Activated CD8-positive, alpha-beta memory T cell treated with anti-CD3 and anti-CD28 coated beads for 24 hours (primary cell): ENCODE measurements at regions not wholly inside any gene's neighbourhood (a gene's known extent, or its start where the extent isn't known, plus 50 kb on each side); places are given as distances from the start of the nearest gene placed in this dataset.

Source experiments
- DNase-seq: peaks from one replicate; pipeline ENCODE4 v3.0.0-alpha.2; 2020

DNA sequence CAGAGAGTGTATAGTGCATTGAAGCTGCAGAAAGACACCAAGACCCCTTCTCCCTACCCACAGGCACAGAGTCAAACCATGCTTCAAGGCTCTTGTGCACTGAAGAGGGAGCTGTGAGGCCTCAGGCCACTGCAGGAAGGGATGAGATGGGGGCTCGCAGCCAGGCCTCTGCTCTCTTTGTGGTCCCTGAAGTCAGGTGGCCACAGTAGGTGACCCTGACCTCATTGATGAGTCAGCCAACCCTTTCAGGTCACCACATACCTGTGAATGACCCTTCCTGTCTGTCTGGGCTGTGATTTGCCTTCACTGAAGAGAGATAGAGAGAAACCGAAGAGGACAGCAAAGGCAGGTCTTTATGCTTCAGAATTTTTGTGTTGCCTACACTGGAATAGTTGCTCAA is 372.1 kb downstream of the ACTL7B start:
- no peak for DNase-seq

DNA sequence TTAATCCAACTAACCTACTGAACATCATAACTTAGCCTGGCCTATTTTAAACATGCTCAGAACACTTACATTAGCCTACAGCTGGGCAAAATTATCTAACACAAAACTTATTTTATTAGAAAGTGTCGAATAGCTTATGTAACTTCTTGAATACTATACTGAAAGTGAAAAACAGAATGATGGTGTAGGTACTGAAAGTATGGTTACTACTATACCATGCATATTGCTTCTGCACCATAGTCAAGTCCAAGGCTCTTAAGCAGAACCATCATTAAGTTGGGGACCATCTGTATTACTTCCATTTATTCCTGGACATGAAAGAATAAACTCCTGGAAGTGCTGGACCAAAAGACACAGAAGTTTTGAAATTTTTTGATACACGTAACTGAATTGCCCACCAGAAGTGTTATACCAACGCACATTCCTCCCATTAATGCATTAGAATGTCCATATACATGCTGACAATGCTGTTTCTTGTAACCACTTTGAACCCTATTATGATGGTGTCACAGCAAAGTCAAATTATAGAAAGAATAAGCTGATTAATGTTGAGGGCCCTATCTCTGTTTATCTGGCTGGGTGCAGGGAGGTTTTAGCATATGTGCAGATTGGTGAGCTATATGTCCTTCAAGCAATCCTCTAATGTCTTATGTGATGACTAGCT is 375.7 kb downstream of the ACTL7B start:
- DNase-seq, result no peak

DNA sequence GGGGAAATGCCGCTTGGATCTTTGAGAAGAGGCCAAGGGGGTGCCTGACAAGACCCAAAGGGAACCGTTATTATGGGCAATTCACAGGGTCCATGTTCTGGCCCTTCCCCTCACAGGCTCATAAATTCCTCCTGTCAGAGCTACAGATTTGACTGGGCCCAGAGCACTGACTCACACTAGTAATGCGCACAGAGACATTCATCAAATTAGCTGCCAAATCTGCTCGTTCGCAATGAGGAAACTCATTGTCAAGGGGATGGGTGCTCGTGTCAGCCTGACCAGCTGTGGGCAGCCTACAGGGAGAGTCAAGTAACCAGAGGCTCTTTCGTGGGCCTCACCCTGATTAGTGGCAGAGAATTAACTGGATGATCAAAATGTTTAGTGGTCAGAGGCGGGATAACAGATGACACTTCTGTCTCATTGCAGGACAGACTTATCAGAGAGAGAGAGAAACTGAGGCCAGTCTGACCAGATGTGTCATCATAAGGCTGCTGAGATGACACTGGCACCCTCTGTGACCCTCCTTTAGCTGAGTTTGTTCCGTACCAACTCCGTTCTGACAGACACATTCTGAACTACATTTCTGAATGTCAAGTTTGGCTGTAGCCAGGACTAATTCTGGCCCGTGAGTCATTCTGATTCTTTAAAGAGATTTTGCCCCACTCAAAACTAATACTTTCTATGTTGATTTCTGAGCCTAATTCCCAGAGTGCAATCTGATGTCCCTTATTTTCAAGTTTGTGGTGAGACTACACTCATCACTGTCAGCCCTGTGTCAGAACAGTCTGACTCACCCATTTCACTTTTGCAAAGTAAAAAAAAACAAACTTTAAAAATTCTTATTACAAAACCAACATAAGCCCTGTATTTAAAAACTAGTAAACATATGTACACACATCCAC is 377.1 kb downstream of the ACTL7B start:
- DNase-seq, result no peak

DNA sequence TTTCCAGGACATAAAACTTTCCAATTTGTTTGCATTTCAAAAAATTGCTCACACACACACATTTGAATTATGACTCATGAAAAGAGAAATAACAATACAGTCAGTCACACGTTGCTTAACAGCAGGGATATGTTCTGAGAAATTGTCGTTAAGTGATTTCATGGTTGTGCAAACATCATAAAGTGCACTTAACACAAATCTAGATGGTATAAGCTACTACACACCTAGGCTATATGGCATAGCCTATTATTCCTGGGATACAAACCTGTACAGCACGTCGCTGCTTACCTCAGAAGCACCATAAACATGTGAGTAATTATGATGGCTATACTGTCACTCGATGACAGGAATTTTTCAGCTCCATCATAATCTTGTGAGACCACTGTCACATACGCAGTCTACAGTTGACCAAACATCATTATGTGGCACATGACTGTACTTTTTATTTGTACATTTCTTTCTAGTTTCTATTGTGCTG is 378.2 kb downstream of the ACTL7B start:
- no peak for DNase-seq

DNA sequence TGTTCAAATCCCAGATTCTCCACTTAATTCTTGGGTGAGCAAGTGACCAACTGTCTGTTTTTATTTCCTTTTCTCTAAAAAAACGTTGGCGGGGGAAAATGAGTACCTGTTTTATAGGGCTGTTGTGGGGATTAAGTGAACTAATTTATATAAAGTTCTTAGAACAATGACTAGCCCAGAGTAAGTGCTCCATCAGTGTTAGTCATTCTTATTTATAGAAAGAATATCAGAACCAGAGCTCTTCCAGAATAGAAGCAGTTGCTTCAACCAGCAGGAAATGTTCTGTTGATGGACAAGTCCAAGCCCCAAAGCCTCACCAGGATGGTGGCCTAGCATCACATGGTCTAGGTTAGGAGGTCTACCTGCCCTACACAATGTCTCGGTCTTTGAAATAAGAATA is 379.2 kb downstream of the ACTL7B start:
- DNase-seq, result no peak

DNA sequence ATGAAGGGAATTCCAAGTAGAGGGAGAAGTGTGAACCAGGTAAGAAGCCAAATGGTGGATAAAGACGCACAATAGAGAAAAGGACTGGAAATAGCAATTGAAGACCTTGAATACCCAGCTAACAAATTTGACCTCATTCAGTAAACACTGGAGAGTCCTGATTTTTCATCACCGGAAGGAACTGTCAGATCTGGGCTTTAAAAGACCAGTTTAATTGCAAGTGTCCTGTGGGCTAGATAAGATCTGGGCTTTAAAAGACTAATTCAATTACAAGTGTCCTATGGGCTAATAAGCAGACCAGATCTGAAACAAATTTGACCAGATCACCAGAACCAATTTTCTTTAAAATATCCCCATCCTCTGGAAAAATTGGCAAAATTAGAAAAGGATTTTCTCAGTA is 380.0 kb downstream of the ACTL7B start:
- DNase-seq, result no peak

DNA sequence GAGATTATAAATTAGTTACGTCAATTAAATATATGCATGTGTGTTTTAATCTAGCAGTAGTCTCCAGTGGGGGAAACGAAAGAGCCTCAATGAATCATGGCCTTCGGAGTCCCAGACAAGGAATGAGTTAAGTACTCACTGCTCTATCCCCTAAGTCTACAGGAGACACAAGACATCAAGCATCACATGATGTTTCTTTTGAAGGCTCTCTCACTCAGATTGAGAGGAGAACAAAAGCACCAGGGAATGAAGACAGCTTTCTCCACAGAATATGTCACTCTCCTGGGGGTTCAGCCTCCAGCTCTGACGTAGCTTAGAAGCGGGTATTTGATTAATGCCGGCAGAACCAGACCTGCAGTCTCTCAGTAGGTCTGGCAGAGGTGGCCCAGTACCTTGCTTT is 381.4 kb downstream of the ACTL7B start:
- DNase-seq, result no peak

DNA sequence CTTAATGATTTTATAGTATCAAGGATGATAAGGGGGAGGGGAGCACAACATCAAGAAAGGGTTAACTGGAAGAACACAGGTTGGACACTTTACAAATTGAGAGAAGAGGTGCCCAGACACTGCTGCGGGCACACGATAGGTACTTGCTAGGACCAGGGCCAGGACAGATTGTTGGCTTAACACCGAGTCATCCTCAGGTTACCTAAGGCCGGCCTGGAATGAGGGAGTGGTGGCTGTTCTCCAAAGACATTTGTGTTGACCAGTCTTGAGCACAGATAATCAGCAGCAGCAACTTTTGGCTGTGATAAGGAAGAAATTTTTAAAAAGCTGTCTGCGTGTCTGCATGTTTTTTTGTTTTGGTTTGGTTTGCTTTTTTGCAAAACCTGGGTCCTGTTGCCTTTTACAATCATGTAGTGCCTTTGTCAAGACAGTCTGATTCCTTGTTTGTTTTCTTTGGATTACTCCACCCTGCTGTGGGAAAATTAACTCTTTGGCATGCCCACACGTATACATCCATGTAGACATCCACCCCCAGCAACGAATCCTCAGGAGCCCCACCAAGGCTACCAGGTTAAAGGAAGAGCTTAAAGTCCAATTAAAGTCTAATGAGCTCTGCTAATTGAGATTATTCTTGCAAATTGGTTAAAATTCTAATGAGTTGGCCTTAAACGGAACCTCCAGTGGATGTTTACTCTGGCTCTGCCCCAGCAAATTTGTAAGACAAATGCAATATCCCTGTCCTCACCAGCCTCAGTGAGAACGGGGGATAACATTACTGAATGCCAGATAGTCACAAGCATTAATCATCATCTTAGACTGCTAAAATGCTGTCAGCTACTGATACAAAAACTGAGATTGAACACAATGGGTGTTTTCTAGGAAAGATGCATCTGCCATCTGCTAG is 382.3 kb downstream of the ACTL7B start:
- DNase-seq, result no peak

DNA sequence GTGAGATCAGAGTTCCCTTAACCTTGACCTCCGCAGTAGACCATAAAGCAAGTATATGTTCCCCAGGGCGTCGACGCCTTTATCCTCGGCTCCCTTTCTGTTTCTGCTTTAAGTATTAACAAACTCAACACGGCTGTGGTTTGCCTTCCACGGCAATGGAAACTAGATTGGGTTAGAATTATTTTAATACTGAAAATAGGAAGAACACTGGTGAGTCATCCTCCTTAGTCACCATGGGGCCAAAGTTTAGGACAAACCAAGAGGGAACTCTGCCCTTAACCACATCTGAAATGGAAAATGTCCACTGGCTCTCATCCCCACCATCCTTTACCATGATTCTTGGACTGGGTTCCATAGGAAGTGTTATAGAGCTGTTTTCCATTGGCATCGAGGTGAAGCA is 386.1 kb downstream of the ACTL7B start:
- DNase-seq, result no peak

DNA sequence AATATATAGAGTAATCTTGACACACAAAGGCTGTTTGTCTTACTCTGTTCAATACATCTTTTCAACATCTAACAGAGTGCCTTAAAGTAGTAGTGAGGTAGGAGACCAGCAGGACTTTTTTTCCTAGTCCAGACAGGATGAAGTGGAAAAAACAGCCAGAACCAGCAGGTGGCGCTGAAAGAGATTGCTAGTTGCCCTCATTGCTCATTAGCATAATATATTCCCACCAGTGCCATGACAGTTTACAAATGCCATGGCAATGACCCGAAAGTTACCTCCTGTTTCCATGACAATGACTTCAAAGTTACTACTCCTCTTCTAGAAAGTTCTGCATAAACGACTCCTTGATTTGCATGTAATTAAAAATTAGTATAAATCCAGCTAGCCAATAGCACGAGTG is 387.4 kb downstream of the ACTL7B start:
- no peak for DNase-seq

DNA sequence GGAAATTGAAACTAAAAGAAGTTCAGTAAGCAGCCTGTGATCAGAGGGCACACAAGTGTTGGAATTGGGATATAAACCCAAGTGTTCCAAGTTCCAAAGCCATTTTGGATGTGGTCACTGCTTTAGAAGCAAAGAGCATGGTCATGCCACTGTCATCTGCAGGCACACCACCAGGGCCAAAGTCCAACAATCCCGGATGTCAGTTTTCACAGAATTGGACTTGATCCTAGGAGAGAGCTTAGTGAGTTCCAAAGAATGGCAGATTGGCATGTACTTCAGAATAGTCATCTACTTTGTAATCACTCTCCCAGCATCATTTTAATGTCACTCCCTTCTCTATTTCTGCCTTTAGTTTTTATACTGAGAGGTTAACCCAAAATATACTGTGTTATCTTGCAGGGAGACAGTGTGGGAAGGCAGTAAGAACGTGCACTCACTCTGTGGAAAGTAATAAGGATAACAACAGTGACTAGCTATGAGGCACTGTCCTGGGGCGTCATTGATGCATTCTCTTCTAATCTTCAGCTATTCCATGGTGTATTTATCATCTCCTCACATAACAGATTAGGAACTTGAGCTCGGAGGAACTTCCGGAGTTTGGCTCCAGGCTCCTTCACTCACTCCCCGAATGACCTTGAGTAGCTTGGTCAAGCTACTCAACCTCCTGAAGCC is 388.0 kb downstream of the ACTL7B start:
- no peak for DNase-seq

DNA sequence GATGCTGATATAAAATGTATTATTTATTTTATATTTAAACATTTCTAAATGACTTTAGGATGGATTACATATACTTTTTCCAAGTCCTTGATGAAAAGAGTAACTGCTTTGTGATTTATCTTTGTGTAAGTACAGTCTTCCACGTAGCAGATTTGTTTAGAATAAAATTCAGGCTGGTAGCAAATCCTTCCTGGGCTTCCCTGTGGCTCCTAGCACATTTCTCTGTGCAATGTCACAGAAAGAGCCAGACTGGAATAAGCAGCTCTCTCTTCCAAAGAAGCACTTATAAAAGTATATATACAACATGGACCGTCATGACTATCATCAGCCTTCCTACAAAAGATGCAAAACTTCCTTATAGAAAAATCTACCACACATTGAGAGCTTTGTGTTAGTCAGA is 388.6 kb downstream of the ACTL7B start:
- DNase-seq, result no peak

DNA sequence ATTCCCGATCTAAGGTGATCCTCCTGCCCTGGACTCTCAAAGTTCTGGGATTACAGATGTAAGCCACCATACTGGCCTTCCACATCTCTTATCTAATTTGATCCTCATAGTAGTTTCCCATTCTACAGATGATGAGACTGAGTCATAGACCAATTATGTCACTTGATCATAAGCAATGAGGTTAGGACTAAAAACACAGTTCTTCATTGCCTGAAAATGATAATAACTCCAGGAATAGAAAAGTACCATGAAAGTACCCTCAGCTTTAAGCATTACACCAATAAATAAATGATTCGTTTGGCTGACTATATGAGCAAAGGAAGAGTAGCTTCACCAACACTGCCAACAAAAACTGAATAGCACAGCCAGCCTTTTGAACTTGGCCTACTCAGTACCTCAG is 389.5 kb downstream of the ACTL7B start:
- DNase-seq, result no peak

DNA sequence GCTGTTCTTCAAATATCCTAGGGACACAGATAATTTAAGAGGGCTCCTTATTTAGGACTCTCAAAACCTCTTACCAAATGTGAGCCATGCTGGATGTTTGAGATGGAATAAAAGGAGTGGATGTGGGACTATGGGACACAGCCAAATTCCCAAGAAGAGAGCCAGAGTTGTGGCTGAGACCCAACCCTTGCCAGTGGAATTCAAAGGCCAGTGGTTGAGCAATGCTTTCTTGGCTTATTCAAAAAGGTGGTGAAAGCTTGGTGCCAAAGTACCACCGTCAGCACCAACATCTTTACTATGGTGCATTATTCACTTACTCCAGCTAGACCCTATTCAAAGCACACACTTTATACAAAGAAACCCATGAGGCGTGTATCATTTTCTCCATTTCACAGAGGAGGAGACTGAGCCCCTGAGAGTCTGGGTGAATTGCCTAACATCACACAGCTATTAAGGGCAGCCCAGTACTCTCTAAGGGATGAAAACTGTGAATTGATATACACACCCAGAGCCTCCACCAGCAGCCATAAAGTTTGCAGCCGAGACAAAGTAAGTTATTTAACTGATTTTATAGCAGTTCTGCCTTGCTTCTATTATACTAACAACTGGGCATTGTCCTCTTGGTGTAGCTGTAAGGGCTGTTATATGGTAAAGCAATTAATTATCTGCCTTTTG is 391.7 kb downstream of the ACTL7B start:
- DNase-seq, result no peak

DNA sequence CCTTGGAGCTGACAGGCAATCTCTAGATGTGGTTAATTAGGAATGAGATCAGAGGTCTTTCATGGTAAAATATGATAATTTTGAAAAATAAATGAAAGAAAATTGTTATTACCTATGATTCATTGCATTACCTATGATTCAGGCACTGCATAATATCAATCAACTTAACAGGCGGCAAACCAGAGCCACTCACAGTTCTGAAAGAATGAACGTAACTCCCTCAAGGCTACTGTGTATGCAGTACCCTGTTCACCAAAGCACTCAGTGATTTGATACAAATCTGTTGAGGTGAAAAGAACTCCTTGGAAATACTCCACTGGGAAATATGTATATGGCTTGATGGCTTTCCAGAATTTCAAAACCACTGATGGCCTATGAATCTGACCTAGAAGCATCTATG is 398.9 kb downstream of the ACTL7B start:
- DNase-seq, result no peak

DNA sequence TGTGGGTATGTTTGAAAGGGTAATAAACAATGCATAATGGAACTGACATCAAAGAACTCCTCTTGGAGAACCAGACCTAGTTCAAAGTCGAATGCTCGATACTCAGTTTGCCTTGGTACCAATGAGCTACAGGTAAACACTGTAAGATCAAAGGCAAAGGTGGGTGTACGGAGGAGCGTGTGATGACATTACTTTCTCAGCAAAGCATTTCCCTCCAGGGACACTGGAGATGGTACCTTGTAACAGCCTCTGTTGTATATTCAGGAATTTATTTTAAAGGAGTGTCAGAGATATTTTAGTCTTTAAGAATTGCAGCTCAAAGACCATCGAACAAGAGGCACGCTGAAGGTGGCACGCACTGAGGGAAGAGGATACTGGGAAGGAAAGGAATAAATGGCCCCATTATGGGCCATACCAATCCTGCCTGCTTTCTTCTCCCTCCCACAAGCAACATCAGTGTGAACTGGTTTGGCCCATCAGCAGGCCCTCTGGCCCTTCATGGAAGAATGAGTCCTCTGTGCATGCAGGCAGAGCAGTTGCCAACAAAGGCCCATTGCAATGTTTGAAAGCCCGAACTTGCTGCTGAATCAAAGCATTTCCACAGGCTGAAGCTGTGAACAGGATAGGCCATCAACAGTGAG is 410.2 kb downstream of the ACTL7B start:
- no peak for DNase-seq

DNA sequence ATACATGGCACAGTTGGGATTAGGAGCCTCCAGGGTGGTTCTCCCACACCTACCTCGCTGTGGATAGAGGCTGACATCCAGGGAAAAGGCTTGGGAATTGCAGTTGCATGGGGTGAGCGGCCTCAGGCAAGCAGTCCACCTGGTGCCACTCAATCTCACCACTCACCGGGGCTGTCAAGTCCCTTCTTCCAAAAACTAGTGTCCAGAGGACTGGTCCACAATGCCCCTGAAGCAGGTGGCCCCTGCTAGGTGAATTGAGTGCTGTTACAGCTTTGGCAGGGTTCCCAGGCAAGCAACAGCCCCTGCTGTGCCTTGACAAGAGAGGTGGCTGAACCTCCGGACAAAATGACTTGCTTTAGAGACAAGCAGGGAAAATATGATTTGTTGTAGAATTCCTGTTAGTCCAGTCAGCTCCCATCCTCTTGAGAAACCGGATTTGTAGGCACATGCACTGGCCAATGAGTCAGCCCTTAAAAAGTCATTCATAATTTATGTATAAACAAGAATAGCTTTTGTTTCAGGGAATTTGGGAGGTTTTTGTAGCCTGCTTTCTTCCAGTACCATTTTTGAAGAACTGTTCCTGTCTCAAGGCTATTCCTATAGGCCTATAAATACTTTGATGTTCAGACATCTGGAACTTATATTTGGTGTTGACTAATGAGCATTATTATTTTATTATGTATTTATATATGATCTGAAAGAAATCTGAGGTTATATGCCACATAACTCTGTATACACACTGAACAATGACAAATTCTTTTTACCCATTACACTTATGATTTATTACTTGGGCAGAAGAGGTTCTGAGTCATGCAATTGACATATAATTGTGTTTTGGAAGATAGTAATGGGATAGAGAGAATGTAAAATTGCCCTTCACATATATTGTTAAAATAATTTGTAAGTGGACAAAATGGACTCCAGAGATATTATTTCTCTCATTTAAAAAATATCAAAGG is 411.1 kb downstream of the ACTL7B start:
- no peak for DNase-seq

DNA sequence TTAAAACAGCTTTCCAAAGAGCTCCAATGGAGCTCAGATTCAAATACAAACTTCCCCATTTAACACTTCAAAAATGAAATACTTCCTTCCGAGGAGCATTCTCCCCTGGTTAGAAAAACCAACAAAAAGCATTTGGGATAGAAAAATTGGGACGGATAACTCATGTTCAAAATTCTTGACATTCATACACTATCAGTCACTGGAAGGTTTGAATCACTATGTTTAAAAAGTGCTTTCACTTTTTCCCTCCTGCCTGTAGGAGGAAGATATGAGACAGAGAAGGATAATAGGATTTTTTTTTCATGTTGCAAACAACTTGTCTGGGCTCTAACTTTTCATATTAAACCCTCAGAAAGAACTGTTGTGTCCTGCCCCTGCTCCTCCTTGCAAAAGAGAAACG is 412.0 kb downstream of the ACTL7B start:
- DNase-seq, result no peak

DNA sequence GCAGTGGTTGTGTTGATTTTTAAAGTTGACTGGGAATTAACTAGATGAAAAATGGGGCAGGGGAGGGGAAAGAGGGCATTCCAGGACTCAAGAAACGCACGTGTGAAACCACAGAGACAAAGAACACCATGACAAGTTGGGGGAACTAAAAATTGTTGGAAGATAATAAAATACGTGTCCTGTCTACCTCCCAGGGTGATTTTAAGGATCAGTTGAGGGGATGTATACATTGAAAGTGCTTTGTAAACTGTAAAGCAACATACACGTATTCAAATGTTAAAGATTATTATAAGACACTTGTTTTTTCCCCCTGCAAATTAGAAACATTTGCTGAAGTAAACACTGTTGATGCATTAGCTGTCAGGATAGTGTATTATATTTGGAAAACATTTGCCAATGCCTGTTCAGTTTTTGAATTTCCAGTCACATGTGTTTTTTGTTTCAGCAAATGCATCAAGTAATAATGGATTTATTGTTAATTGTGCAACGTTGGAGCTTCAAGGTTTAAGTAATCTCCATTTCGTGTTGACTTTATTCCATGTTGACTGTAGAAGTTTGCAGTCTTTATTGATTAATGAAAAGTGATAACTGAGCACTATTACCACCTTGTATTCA is 412.7 kb downstream of the ACTL7B start:
- no peak for DNase-seq

DNA sequence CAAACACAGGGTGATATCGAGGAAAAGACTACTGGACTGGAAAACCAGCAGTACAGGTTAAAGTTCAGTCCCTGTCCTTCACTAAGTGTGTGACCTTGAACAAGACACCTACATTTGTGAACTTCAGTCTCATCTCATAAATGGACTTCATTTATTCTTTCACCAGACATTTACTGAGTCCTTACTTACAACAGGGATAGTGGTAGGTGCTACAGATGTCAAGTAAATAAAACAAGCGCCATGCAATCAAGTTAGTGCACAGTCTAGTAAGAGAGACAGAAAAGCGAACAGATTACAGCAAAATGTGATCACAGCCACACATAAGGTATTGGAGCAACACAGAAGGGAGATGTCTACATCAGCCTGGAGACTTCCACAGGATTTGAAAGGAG is 413.2 kb downstream of the ACTL7B start:
- DNase-seq, result no peak
